Omental fat pad (tissue), 3 donors: ENCODE measurements at regions not wholly inside any gene's neighbourhood (a gene's known extent, or its start where the extent isn't known, plus 50 kb on each side); places are given as distances from the start of the nearest gene placed in this dataset.

Experiments used
- ATAC-seq: fragments of 150-250 bp; one replicate; pipeline ENCODE4 v1.9.1; 2016; ENCODE audit warnings: mild to moderate bottlenecking, moderate library complexity; ENCODE audit not compliant: low FRiP score
- DNase-seq: peaks from one replicate; pipeline ENCODE4 v3.0.0-alpha.2; 2019; ENCODE audit warnings: low spot score
- CTCF ChIP-seq, 3 donors: fragments of 450-650 bp; IDR thresholded peaks; one replicate each; pipeline ENCODE4 v1.5.1; 2016 to 2017; ENCODE audit warnings: antibody characterized with exemption in 3 of 3, mild to moderate bottlenecking in 3 of 3, moderate library complexity in 2 of 3

- ATAC-seq (no peak), DNase-seq (no peak)
- TF ChIP-seq CTCF (IDR thresholded peaks at IDR 0.05) = no peak
Measured at GRCh38 chr1:68653882-68654281, 157.0 kb upstream of the DEPDC1 start.

- ATAC-seq (no peak), DNase-seq (no peak)
- TF ChIP-seq CTCF (IDR thresholded peaks at IDR 0.05) = no peak
Measured at GRCh38 chr1:68673771-68674170, 176.9 kb upstream of the DEPDC1 start.

- DNase-seq (no peak), ATAC-seq (no peak)
- no peak for TF ChIP-seq CTCF (IDR thresholded peaks at IDR 0.05)
Measured at GRCh38 chr1:68675336-68675735, 178.5 kb upstream of the DEPDC1 start.

GRCh38 chr1:68677684-68678351, 180.9 kb upstream of the DEPDC1 start:
- ATAC-seq = no peak
- no peak for DNase-seq
- TF ChIP-seq CTCF (IDR thresholded peaks at IDR 0.05) = no peak

- no peak for ATAC-seq
- DNase-seq = no peak
- TF ChIP-seq CTCF (IDR thresholded peaks at IDR 0.05) = no peak
Measured at GRCh38 chr1:68696221-68696620, 199.3 kb upstream of the DEPDC1 start.

- DNase-seq (no peak), ATAC-seq (no peak)
- no peak for TF ChIP-seq CTCF (IDR thresholded peaks at IDR 0.05)
Measured at GRCh38 chr1:68703921-68704354, 207.1 kb upstream of the DEPDC1 start.

- TF ChIP-seq CTCF (IDR thresholded peaks at IDR 0.05) = no peak
- ATAC-seq = no peak
- no peak for DNase-seq
Measured at GRCh38 chr1:68704800-68705443, 208.0 kb upstream of the DEPDC1 start.
